Right lobe of liver (tissue), 4 donors: ENCODE measurements at regions not wholly inside any gene's neighbourhood (a gene's known extent, or its start where the extent isn't known, plus 50 kb on each side); places are given as distances from the start of the nearest gene placed in this dataset.

Source experiments
- POLR2A ChIP-seq: fragments of 450-650 bp; IDR thresholded peaks from one replicate; pipeline ENCODE4 v1.6.1; 2017; ENCODE audit warnings: antibody characterized with exemption, mild to moderate bottlenecking
- TF ChIP-seq, protein P1 (sequence below), 4 donors: fragments of 200-600 bp in 3 of 4; fragments of 450-650 bp in 1 of 4; IDR thresholded peaks; one replicate each; pipeline versions ENCODE4 v1.5.1 to v1.8.0; 2016 to 2022; ENCODE audit warnings: antibody characterized with exemption in 4 of 4, mild to moderate bottlenecking in 2 of 4
- donor health status: DM: no; HTN: no; CAD: no.
- donor health status: DM: no; HTN: no; CAD: no.
- donor health status: DM: no; HTN: yes; CAD: no.

DNA sequence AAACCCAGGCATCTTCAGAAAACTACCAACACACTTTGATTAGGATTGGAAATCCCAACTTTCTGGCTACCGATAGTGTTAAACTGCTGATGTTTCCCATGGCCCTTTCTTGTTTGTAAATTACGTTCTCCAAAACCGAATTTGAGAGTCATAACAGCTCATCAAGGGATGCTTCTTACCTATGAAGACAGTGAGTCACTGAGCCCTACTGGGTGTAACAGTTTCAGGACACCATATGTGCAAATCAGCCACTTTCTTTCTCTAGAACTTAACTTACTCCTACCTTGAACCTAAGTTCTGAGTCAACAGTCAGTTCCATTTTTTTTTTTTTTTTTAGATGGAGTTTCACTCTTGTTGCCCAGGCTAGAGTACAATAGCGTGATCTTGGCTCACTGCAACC lies 410.1 kb upstream of the TSHZ3 start:
- TF ChIP-seq, protein P1, sequence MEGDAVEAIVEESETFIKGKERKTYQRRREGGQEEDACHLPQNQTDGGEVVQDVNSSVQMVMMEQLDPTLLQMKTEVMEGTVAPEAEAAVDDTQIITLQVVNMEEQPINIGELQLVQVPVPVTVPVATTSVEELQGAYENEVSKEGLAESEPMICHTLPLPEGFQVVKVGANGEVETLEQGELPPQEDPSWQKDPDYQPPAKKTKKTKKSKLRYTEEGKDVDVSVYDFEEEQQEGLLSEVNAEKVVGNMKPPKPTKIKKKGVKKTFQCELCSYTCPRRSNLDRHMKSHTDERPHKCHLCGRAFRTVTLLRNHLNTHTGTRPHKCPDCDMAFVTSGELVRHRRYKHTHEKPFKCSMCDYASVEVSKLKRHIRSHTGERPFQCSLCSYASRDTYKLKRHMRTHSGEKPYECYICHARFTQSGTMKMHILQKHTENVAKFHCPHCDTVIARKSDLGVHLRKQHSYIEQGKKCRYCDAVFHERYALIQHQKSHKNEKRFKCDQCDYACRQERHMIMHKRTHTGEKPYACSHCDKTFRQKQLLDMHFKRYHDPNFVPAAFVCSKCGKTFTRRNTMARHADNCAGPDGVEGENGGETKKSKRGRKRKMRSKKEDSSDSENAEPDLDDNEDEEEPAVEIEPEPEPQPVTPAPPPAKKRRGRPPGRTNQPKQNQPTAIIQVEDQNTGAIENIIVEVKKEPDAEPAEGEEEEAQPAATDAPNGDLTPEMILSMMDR (IDR thresholded peaks at IDR 0.05), result no peak
- no peak for TF ChIP-seq POLR2A
